GM13976 (cell line): ENCODE measurements at regions not wholly inside any gene's neighbourhood (a gene's known extent, or its start where the extent isn't known, plus 50 kb on each side); places are given as distances from the start of the nearest gene placed in this dataset.

Experiments used
- DNase-seq: peaks from one replicate; pipeline ENCODE4 v3.0.0; 2012; ENCODE audit warnings: low spot score
- in situ Hi-C: fragments of 300-500 bp; cut with MboI; formaldehyde crosslinking; loops from one replicate; pipeline ENCODE4 v1.12.0; 2022; ENCODE audit warnings: low sequenced_read_pairs, mixed read lengths, inconsistent platforms; ENCODE audit not compliant: unreplicated experiment
- TF ChIP-seq, protein P1 (sequence below): IDR thresholded peaks from 2 replicates; pipeline ENCODE4 v1.5.1; 2012; ENCODE audit warnings: borderline replicate concordance, mild to moderate bottlenecking; ENCODE audit not compliant: insufficient read depth; ENCODE audit errors: extremely low read depth, missing control alignments, control extremely low read depth

DNA sequence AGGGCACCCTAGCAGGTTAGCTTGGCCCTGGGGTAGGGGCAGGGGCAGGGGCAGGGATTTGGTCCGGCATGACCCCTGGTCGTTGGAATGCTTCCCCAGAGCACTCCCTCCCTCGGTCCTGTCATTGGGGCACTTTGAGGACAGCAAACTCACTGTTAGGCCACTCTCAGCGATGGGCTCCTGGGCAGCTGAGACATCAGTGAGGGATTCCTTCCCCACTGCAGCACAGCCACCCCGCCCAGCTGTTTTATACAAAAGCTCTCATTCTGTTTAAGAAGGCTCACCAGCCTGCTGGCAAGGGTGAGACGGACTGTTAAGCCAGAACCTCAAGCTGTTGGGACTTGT is 86.9 kb upstream of the F3 start:
- in situ Hi-C loops: no loop called here
- no peak for DNase-seq
- TF ChIP-seq, protein P1, sequence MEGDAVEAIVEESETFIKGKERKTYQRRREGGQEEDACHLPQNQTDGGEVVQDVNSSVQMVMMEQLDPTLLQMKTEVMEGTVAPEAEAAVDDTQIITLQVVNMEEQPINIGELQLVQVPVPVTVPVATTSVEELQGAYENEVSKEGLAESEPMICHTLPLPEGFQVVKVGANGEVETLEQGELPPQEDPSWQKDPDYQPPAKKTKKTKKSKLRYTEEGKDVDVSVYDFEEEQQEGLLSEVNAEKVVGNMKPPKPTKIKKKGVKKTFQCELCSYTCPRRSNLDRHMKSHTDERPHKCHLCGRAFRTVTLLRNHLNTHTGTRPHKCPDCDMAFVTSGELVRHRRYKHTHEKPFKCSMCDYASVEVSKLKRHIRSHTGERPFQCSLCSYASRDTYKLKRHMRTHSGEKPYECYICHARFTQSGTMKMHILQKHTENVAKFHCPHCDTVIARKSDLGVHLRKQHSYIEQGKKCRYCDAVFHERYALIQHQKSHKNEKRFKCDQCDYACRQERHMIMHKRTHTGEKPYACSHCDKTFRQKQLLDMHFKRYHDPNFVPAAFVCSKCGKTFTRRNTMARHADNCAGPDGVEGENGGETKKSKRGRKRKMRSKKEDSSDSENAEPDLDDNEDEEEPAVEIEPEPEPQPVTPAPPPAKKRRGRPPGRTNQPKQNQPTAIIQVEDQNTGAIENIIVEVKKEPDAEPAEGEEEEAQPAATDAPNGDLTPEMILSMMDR: no peak

DNA sequence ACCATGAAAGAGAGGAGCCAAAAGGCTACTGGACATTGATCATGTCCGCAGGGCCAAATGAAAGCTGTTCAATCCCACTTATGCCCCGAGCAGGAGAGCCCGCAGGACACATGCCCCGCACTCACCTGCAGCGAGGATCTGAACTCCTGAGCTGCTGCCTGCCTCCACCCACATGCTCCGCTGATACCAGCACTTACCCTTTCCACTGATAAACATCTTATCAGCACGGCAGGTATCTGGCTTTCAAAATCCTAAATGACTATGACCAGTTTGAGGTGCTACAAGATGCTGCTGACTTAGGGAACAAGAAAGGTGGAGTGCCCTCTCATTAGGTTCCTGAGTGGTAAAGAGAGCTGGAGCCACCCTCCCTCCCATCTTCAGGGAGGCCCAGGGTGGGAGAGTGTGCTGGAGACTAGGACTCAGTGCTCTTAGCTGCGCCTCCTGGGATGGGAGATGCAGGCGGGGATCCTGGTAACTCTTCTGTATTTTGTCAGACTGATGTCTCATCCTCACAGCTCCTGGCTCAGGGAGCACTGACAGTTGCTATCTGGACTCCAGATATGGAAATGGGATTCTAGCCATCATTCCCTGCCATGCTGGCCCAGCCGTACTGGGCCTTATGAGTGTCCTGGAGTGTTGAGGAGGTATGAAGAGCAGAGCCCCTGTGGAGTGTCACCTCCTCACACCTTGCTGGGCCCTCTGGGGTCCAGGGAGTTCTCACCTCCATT is 86.4 kb upstream of the F3 start:
- TF ChIP-seq, protein P1: no peak
- DNase-seq: no peak
- in situ Hi-C loops: no loop called here

DNA sequence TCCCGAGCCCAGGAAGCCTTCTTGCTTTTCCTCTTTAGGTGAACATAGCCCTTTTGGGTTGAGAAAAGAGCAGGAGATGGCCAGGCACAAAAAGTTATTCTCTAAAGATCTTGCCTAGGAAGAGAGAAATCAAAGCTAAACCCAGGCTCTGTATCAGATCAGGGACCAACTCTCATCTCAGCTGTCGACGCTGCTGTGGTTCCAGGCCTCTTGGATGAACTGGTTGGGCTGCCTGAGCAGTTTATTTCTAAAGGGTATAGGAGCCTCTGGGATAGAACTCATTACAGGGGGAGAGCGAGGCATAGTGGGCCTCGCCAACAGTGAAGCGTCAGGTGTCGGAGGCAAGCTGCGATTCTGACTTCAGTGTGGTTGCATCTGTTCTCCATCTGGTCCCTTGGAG is 82.6 kb upstream of the F3 start:
- in situ Hi-C loops: no loop called here
- DNase-seq: no peak
- TF ChIP-seq, protein P1: no peak

DNA sequence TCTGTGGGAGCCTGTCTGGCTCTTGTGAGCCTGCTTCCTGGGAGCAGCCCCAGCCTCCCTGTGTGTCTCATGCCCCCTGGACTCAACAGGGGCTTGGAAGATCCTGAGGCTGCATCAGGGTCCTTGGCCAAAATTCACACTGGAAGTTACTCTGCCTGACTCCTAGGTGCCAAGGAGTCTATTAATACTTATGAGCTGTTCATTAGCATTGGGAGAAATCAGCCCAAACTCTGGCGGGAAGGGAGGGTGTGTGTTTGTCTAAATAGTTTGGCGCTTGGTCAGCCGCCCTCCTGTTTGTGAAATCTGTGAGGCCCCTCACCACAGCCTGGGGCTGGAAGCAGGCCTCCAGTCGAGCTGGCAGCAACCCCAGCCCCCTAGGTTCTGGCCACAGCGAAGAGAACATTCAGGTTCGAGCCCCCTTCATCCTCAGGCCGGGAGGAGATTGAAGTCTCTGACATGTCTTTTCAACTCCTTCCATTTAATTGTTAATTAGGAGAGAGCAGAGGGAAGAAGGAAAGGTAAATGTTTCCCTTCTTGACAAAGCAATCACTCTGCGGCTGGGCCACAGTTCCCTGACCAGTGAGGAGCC is 82.1 kb upstream of the F3 start:
- TF ChIP-seq, protein P1: no peak
- no peak for DNase-seq
- in situ Hi-C loops: no loop called here

DNA sequence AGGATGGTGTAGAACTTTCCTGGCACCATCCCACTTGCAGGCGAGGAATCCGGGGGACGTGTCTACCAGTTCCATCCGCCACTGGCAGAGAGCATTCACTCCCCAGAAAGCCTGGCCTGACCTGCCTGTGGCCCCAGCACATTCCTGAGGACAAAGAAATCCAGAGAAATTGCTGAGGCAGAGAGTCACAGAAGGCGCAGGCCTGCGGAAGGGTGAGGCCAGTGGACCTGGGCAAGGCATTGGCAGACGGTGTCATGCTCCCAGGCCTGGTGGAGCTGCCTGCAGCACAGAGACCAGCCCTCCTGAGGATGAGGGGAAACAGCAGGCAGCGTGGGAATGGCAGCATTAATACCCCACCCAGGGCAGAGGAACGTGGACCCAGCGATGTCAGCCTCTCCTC is 81.2 kb upstream of the F3 start:
- in situ Hi-C loops: no loop called here
- DNase-seq: no peak
- TF ChIP-seq, protein P1: no peak

DNA sequence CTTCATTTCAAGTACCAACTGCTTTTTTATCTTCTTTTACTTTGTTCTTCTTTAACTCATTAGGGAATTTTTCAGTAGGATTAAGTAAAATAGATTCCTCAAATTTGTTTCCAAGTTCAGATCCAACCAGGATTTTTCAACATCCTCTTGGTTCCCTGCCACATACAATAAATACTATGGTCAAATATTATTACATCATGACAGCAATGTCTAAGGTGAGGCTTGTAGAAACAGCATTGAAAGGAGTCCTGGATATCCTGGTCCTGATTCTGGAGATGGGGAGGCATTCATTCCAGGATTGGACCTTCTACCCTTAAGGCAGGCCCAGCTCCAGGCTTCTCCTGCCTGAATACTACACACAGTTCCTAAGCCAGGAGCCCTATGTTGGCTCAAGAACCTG is 80.2 kb upstream of the F3 start:
- DNase-seq: no peak
- TF ChIP-seq, protein P1: no peak
- in situ Hi-C loops: no loop called here
